ENCODE measurements at regions not wholly inside any gene's neighbourhood (a gene's known extent, or its start where the extent isn't known, plus 50 kb on each side); places are given as distances from the start of the nearest gene placed in this dataset.

DNA sequence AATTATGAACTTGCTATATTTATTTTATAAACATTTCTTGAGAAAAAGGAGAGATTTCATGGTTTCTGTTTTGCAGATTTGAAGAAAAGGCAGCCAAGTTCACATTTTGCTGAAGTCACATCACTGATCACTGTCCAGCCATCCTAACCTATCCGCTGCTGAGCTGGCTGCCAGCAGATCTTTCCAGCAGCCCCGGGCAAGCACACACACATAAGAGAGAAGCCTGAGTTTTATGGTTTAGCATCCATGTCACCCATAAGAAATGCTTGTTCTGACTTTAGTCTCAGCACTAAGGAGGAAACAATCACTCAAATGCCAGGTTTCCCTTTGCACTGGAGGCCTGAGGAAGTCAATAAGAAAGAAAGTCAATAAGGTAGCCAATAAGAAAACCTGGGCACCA is 287.1 kb downstream of the SMOC2 start:
- no TSS peak for BruUV-seq (replicated peaks)
- ChIA-PET POLR2A (interaction anchor here (0.7 kb wide), 1 partner anchor 100 kb away, joined by 3 read pairs; no protein-coding TSS in a partner anchor), CTCF (no interaction called here)
- Mint-ChIP-seq H3K9me3 (ENCODE audit: unreplicated experiment) (peaks cover 6% of the 10 kb centered on the region), H3K36me3 (ENCODE audit: insufficient read depth, unreplicated experiment) (no peaks in the 10 kb centered on the region), H3K4me1 (ENCODE audit: insufficient read depth, unreplicated experiment) (no peaks in the 10 kb centered on the region), H3K27ac (ENCODE audit: low read depth, unreplicated experiment) (no peak overlapping the region), H3K4me3 (ENCODE audit: unreplicated experiment) (no peak overlapping the region), H3K27me3 (ENCODE audit: insufficient read depth, unreplicated experiment) (no peaks in the 10 kb centered on the region)
- intact Hi-C loops (cut with micrococcal nuclease) = no loop called here
- no peak for DNase-seq (ENCODE audit: unreplicated experiment)
- TF ChIP-seq, protein P1, sequence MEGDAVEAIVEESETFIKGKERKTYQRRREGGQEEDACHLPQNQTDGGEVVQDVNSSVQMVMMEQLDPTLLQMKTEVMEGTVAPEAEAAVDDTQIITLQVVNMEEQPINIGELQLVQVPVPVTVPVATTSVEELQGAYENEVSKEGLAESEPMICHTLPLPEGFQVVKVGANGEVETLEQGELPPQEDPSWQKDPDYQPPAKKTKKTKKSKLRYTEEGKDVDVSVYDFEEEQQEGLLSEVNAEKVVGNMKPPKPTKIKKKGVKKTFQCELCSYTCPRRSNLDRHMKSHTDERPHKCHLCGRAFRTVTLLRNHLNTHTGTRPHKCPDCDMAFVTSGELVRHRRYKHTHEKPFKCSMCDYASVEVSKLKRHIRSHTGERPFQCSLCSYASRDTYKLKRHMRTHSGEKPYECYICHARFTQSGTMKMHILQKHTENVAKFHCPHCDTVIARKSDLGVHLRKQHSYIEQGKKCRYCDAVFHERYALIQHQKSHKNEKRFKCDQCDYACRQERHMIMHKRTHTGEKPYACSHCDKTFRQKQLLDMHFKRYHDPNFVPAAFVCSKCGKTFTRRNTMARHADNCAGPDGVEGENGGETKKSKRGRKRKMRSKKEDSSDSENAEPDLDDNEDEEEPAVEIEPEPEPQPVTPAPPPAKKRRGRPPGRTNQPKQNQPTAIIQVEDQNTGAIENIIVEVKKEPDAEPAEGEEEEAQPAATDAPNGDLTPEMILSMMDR (IDR thresholded peaks at IDR 0.05; ENCODE audit: unreplicated experiment) = no peak

DNA sequence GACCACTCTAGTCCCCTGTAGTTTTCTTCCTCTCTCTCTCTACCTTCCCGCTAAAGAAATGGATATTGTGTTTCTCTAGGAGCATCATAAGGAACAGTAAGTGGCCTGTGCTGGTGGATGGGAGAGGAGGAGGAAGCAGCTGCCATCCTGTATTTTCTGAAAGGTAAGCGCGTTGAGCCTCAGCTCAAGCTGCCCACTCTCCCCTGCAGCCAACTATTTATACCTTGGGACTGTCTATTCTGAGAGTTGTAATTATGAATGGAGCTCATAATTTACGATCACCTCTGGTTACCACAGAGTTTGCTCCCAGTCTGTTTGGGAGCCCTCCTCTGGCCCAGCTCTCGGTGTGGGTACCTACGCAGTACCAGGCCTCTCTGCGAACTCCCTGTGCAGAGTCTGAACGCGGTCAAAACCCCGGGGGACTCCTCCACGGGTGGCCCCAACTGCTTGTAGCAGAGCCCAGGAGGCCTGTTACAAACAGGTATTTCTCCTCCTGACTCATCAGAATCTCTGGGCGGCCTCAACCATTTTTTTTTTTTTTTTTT is 285.4 kb downstream of the SMOC2 start:
- no peak for DNase-seq (ENCODE audit: unreplicated experiment)
- BruUV-seq (replicated peaks) = no TSS peak
- Mint-ChIP-seq H3K4me3 (ENCODE audit: unreplicated experiment) (no peak overlapping the region), H3K9me3 (ENCODE audit: unreplicated experiment) (peaks cover 7% of the 10 kb centered on the region), H3K4me1 (ENCODE audit: insufficient read depth, unreplicated experiment) (no peaks in the 10 kb centered on the region), H3K27ac (ENCODE audit: low read depth, unreplicated experiment) (no peak overlapping the region), H3K36me3 (ENCODE audit: insufficient read depth, unreplicated experiment) (no peaks in the 10 kb centered on the region), H3K27me3 (ENCODE audit: insufficient read depth, unreplicated experiment) (peaks cover 5% of the 10 kb centered on the region)
- ChIA-PET CTCF (no interaction called here), POLR2A (no interaction called here)
- intact Hi-C loops (cut with micrococcal nuclease) = no loop called here
- TF ChIP-seq, protein P1 (IDR thresholded peaks at IDR 0.05; ENCODE audit: unreplicated experiment) = no peak

DNA sequence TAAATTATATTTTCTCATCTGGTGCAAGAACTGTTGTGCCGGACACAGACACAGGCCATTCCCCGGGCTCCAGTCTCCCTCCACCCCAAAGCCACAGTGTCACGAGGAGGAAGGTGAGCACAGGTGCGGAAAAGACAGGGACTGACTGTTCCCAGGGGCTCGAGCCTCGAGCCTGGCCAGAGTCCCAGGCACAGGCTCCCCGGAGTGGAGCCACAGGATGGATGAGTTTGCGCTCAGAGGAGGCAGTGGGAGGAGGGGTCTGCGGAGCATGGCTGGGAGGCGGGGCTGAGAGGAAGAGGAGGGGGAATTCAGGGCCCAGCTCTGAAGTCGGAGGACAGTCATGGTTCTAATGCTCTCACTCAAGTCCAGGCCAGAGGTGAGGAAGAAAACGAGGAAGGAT is 284.8 kb downstream of the SMOC2 start:
- Mint-ChIP-seq H3K27me3 (ENCODE audit: insufficient read depth, unreplicated experiment) (peaks cover 11% of the 10 kb centered on the region), H3K4me1 (ENCODE audit: insufficient read depth, unreplicated experiment) (no peaks in the 10 kb centered on the region), H3K9me3 (ENCODE audit: unreplicated experiment) (peaks cover 7% of the 10 kb centered on the region), H3K4me3 (ENCODE audit: unreplicated experiment) (no peak overlapping the region), H3K36me3 (ENCODE audit: insufficient read depth, unreplicated experiment) (no peaks in the 10 kb centered on the region), H3K27ac (ENCODE audit: low read depth, unreplicated experiment) (no peak overlapping the region)
- ChIA-PET POLR2A (interaction anchor here (0.5 to 0.7 kb wide), 2 partner anchors 11 to 260 kb away, joined by 3 to 4 read pairs; no protein-coding TSS in a partner anchor), CTCF (no interaction called here)
- TF ChIP-seq, protein P1 (IDR thresholded peaks at IDR 0.05; ENCODE audit: unreplicated experiment) = no peak
- no peak for DNase-seq (ENCODE audit: unreplicated experiment)
- intact Hi-C loops (cut with micrococcal nuclease) = no loop called here
- no TSS peak for BruUV-seq (replicated peaks)

DNA sequence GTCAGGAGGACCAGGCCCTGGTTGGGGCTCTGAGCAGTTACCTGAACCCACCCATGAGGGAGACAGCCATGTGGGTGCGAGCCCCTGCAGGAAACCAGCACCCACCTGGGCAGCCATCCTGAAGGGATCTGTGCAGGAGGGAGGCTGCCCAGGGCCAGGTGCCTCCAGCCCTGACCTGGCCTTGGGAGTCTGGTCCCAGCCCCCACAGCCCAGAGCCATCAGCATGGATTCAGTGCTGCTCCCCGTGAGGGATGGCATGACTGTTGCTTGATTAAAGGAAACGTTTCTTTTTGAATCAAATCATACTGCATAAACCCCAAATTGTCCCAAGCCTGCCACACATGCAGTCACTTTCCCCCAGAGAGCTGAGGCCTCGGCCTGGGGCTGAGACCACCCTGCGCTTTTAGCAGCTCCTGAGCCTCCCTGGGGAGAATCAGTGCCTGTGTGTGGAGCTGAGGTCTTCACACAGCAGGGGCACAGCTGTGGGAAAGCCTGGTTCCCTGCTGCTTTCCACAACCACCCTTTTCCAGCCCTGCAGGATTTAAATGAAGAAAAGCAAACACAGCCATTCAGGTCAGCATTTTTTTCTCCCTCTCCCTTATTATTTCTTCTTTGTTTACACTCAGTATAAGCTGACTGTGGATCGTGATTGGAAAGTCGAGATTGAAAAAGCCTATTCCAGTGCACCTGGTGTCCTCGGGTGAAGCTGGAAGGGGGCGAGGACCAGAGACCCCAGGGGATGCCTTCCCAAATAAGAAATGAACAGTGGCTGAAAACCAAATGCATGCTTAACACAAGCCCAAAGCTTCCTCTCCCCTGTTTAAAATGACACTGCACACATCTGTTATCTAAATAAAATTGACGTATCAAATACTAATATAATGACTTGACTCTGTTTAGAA is 283.9 kb downstream of the SMOC2 start:
- Mint-ChIP-seq H3K4me3 (ENCODE audit: unreplicated experiment) (no peak overlapping the region), H3K9me3 (ENCODE audit: unreplicated experiment) (peaks cover 7% of the 10 kb centered on the region), H3K27me3 (ENCODE audit: insufficient read depth, unreplicated experiment) (peaks cover 16% of the 10 kb centered on the region), H3K27ac (ENCODE audit: low read depth, unreplicated experiment) (no peak overlapping the region), H3K4me1 (ENCODE audit: insufficient read depth, unreplicated experiment) (no peaks in the 10 kb centered on the region), H3K36me3 (ENCODE audit: insufficient read depth, unreplicated experiment) (no peaks in the 10 kb centered on the region)
- ChIA-PET CTCF (interaction anchor here (0.6 to 1.0 kb wide), 2 partner anchors 14 to 167 kb away, joined by 4 read pairs; no protein-coding TSS in a partner anchor), POLR2A (interaction anchor here (0.7 kb wide), 1 partner anchor 12 kb away, joined by 3 read pairs; no protein-coding TSS in a partner anchor)
- TF ChIP-seq, protein P1 (IDR thresholded peaks at IDR 0.05; ENCODE audit: unreplicated experiment) = no peak
- no peak for DNase-seq (ENCODE audit: unreplicated experiment)
- no TSS peak for BruUV-seq (replicated peaks)
- intact Hi-C loops (cut with micrococcal nuclease) = no loop called here

Data from MCF 10A (cell line).